PC-9 (cell line): ENCODE measurements at regions not wholly inside any gene's neighbourhood (a gene's known extent, or its start where the extent isn't known, plus 50 kb on each side); places are given as distances from the start of the nearest gene placed in this dataset.

ENCODE experiments used
- BruUV-seq: library from RNA; stranded (reverse); fragments of 400-500 nt; replicated peaks from 2 replicates; lab custom pipeline; 2021; lab: Mats Ljungman, UMichigan
- CTCF ChIA-PET: fragments of 300-600 bp; sonication (Branson Sonifier 250); formaldehyde crosslinking; loops from one replicate; lab custom pipeline; 2022; ENCODE audit warnings: antibody characterized with exemption; lab: Charles Lee
- POLR2A ChIA-PET: fragments of 300-600 bp; sonication (Branson Sonifier 250); formaldehyde crosslinking; loops from one replicate; lab custom pipeline; 2022; ENCODE audit warnings: antibody characterized with exemption; ENCODE audit not compliant: unreplicated experiment; lab: Charles Lee
- DNase-seq, 2 experiments: peaks; one replicate each; pipeline versions ENCODE4 v3.0.0 to v3.0.0-alpha.2; 2015 to 2022; ENCODE audit warnings: mixed read lengths in 1 of 2
- H2AFZ ChIP-seq: fragments of 200-600 bp; sonication (generic); 2 replicates; pipeline ENCODE4 v1.8.1; 2017; ENCODE audit warnings: antibody characterized with exemption
- H3F3A ChIP-seq: fragments of 200-600 bp; sonication (generic); 2 replicates; pipeline ENCODE4 v1.8.1; 2017; ENCODE audit warnings: antibody characterized with exemption, mild to moderate bottlenecking, low read depth; ENCODE audit not compliant: insufficient read depth
- H3K27ac ChIP-seq: fragments of 200-600 bp; sonication (generic); 2 replicates; pipeline ENCODE4 v1.6.1; 2016; ENCODE audit warnings: mixed run types
- H3K27me3 ChIP-seq: fragments of 200-600 bp; sonication (generic); 2 replicates; pipeline ENCODE4 v1.6.1; 2016; ENCODE audit warnings: low read depth, mixed run types; ENCODE audit not compliant: insufficient read depth
- H3K36me3 ChIP-seq: fragments of 200-600 bp; sonication (generic); 2 replicates; pipeline ENCODE4 v1.6.1; 2016; ENCODE audit warnings: low read depth, mixed run types
- H3K4me1 ChIP-seq: fragments of 200-600 bp; sonication (generic); replicated peaks from 2 replicates; pipeline ENCODE4 v1.6.1; 2016; ENCODE audit warnings: mixed run types; ENCODE audit not compliant: insufficient read depth
- H3K4me2 ChIP-seq: fragments of 200-600 bp; sonication (generic); 2 replicates; pipeline ENCODE4 v1.6.1; 2017; ENCODE audit warnings: mixed run types
- H3K4me3 ChIP-seq: fragments of 200-600 bp; sonication (generic); 2 replicates; pipeline ENCODE4 v1.6.1; 2016; ENCODE audit warnings: mixed run types
- H3K79me2 ChIP-seq: fragments of 200-600 bp; sonication (generic); 2 replicates; pipeline ENCODE4 v1.6.1; 2017; ENCODE audit warnings: low read depth, mixed run types
- H3K9me2 ChIP-seq: fragments of 200-600 bp; sonication (generic); 2 replicates; pipeline ENCODE4 v1.8.1; 2017; ENCODE audit warnings: mild to moderate bottlenecking; ENCODE audit not compliant: insufficient read depth
- H3K9me3 ChIP-seq: fragments of 200-600 bp; sonication (generic); 2 replicates; pipeline ENCODE4 v1.8.1; 2016; ENCODE audit warnings: low read depth; ENCODE audit not compliant: insufficient read depth
- H4K20me1 ChIP-seq: fragments of 200-600 bp; sonication (generic); 2 replicates; pipeline ENCODE4 v1.8.1; 2017; ENCODE audit not compliant: insufficient read depth
- CTCF ChIP-seq: fragments of 200-600 bp; sonication (generic); conservative IDR thresholded peaks from 2 replicates; pipeline ENCODE4 v1.6.1; 2017; ENCODE audit warnings: mixed run types, antibody characterized with exemption, mild to moderate bottlenecking, moderate library complexity
- EZH2 ChIP-seq: fragments of 200-600 bp; sonication (generic); IDR thresholded peaks from 2 replicates; pipeline ENCODE4 v1.8.0; 2017; ENCODE audit warnings: antibody characterized with exemption, low read depth
- intact Hi-C: fragments of 100-400 bp; cut with micrococcal nuclease; formaldehyde crosslinking; loops from one replicate; pipeline ENCODE4 v1.10.0; 2022; ENCODE audit not compliant: unreplicated experiment

- no peak for TF ChIP-seq EZH2
- CTCF ChIA-PET, result no interaction called here
- no peaks in the 10 kb centered on the region for H3K9me2 ChIP-seq
- H3K79me2 ChIP-seq, result no peaks in the 10 kb centered on the region
- no peak overlapping the region for H3K27ac ChIP-seq
- no peaks in the 10 kb centered on the region for H4K20me1 ChIP-seq
- no peaks in the 10 kb centered on the region for H3K9me3 ChIP-seq
- H2AFZ ChIP-seq, result no peak overlapping the region
- H3K36me3 ChIP-seq, result no peaks in the 10 kb centered on the region
- H3K27me3 ChIP-seq, result no peaks in the 10 kb centered on the region
- H3K4me3 ChIP-seq, result no peak overlapping the region
- H3K4me1 ChIP-seq, result no peaks in the 10 kb centered on the region
- intact Hi-C loops, result no loop called here
- no peak overlapping the region for H3K4me2 ChIP-seq
- BruUV-seq, result no TSS peak
- POLR2A ChIA-PET, result no interaction called here
- no peaks in the 10 kb centered on the region for H3F3A ChIP-seq
- DNase-seq, result no peak
Measured at GRCh38 chr13:65268009-65268408, 1962.1 kb downstream of the PCDH9 start.

GRCh38 chr13:65265988-65266387 is 1964.1 kb downstream of the PCDH9 start:
- no TSS peak for BruUV-seq
- intact Hi-C loops, result no loop called here
- no peaks in the 10 kb centered on the region for H3K79me2 ChIP-seq

GRCh38 chr13:65264066-65264465 is 1966.1 kb downstream of the PCDH9 start:
- no peak for DNase-seq
- Histone ChIP-seq H3K36me3 (no peaks in the 10 kb centered on the region), H4K20me1 (no peaks in the 10 kb centered on the region), H3K27me3 (no peaks in the 10 kb centered on the region), H2AFZ (no peak overlapping the region), H3K9me3 (no peaks in the 10 kb centered on the region), H3F3A (no peaks in the 10 kb centered on the region), H3K27ac (no peak overlapping the region), H3K4me3 (no peak overlapping the region), H3K4me1 (no peaks in the 10 kb centered on the region), H3K9me2 (no peaks in the 10 kb centered on the region), H3K4me2 (no peak overlapping the region), H3K79me2 (no peaks in the 10 kb centered on the region)
- CTCF ChIA-PET, result no interaction called here
- POLR2A ChIA-PET, result no interaction called here
- no TSS peak for BruUV-seq
- intact Hi-C loops, result no loop called here
- TF ChIP-seq CTCF (no peak), EZH2 (no peak)

More at GRCh38 chr13:65265988-65266387, 1964.1 kb downstream of the PCDH9 start:
- no peak overlapping the region for H3K4me3 ChIP-seq
- DNase-seq, result no peak
- TF ChIP-seq CTCF (no peak), EZH2 (no peak)
- H3K36me3 ChIP-seq, result no peaks in the 10 kb centered on the region
- H3F3A ChIP-seq, result no peaks in the 10 kb centered on the region
- ChIA-PET POLR2A (no interaction called here), CTCF (no interaction called here)
- no peak overlapping the region for H3K4me2 ChIP-seq
- H3K9me3 ChIP-seq, result no peaks in the 10 kb centered on the region
- no peak overlapping the region for H3K27ac ChIP-seq
- no peaks in the 10 kb centered on the region for H3K9me2 ChIP-seq
- no peaks in the 10 kb centered on the region for H3K27me3 ChIP-seq
- no peaks in the 10 kb centered on the region for H3K4me1 ChIP-seq
- H4K20me1 ChIP-seq, result no peaks in the 10 kb centered on the region
- no peak overlapping the region for H2AFZ ChIP-seq
